ENCODE measurements at regions not wholly inside any gene's neighbourhood (a gene's known extent, or its start where the extent isn't known, plus 50 kb on each side); places are given as distances from the start of the nearest gene placed in this dataset.

DNA sequence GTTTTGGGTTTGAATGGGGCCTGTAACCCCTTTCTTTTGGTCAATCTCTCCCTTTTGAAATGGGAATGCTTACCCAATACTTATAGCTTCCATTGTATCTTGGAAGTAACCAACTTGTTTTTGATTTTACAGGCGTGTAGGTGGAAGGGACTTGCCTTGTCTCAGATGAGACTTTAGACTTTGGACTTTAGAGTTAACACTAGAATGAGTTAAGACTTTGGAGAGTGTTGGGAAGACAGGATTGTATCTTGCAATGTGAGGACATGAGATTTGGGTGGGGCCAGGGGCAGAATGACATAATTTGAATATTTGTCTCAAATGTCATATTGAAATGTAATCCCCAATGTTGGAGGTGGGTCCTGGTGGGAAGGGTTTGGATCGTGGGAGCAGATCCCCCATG, 1466.9 kb downstream of the LRRC4C start:
- TF ChIP-seq, protein P1, sequence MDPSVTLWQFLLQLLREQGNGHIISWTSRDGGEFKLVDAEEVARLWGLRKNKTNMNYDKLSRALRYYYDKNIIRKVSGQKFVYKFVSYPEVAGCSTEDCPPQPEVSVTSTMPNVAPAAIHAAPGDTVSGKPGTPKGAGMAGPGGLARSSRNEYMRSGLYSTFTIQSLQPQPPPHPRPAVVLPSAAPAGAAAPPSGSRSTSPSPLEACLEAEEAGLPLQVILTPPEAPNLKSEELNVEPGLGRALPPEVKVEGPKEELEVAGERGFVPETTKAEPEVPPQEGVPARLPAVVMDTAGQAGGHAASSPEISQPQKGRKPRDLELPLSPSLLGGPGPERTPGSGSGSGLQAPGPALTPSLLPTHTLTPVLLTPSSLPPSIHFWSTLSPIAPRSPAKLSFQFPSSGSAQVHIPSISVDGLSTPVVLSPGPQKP (IDR thresholded peaks at IDR 0.05; ENCODE audit: low read depth, low read length) = no peak
- no peak for TF ChIP-seq SP1 (IDR thresholded peaks at IDR 0.05; ENCODE audit: low read depth, low read length)
- TF ChIP-seq, protein P2, sequence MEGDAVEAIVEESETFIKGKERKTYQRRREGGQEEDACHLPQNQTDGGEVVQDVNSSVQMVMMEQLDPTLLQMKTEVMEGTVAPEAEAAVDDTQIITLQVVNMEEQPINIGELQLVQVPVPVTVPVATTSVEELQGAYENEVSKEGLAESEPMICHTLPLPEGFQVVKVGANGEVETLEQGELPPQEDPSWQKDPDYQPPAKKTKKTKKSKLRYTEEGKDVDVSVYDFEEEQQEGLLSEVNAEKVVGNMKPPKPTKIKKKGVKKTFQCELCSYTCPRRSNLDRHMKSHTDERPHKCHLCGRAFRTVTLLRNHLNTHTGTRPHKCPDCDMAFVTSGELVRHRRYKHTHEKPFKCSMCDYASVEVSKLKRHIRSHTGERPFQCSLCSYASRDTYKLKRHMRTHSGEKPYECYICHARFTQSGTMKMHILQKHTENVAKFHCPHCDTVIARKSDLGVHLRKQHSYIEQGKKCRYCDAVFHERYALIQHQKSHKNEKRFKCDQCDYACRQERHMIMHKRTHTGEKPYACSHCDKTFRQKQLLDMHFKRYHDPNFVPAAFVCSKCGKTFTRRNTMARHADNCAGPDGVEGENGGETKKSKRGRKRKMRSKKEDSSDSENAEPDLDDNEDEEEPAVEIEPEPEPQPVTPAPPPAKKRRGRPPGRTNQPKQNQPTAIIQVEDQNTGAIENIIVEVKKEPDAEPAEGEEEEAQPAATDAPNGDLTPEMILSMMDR (IDR thresholded peaks at IDR 0.05 in 2 of 3, conservative IDR thresholded peaks at IDR 0.05 in 1 of 3; ENCODE audit: control insufficient read depth in 2 of 3, extremely low read depth in 1 of 3, insufficient read depth in 1 of 3, low read depth in 3 of 3, low read length in 3 of 3) = no peak
- TF ChIP-seq ZZZ3 (IDR thresholded peaks at IDR 0.05; ENCODE audit: control insufficient read depth, insufficient read length, low read depth) = no peak
- no peak for TF ChIP-seq POLR2A (IDR thresholded peaks at IDR 0.05; ENCODE audit: low read depth, low read length)
- no peak for TF ChIP-seq FOXK2 (IDR thresholded peaks at IDR 0.05)
- TF ChIP-seq RFX5 (IDR thresholded peaks at IDR 0.05; ENCODE audit: low read depth, low read length) = no peak
- TF ChIP-seq ZNF207 (IDR thresholded peaks at IDR 0.05; ENCODE audit: borderline replicate concordance) = no peak
- TF ChIP-seq BHLHE40 (IDR thresholded peaks at IDR 0.05; ENCODE audit: borderline replicate concordance in 1 of 2, low read depth in 2 of 2, low read length in 1 of 2) = no peak
- TF ChIP-seq, protein P3, sequence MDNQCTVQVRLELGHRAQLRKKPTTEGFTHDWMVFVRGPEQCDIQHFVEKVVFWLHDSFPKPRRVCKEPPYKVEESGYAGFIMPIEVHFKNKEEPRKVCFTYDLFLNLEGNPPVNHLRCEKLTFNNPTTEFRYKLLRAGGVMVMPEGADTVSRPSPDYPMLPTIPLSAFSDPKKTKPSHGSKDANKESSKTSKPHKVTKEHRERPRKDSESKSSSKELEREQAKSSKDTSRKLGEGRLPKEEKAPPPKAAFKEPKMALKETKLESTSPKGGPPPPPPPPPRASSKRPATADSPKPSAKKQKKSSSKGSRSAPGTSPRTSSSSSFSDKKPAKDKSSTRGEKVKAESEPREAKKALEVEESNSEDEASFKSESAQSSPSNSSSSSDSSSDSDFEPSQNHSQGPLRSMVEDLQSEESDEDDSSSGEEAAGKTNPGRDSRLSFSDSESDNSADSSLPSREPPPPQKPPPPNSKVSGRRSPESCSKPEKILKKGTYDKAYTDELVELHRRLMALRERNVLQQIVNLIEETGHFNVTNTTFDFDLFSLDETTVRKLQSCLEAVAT (IDR thresholded peaks at IDR 0.05) = no peak
- no peak for TF ChIP-seq RCOR1 (conservative IDR thresholded peaks at IDR 0.05; ENCODE audit: low read depth, low read length)
- TF ChIP-seq MXI1 (IDR thresholded peaks at IDR 0.05; ENCODE audit: low read depth, low read length) = no peak
- no peak for TF ChIP-seq EZH2 (IDR thresholded peaks at IDR 0.05; ENCODE audit: borderline replicate concordance, control insufficient read depth, low read depth, low read length)
- TF ChIP-seq RAD21 (IDR thresholded peaks at IDR 0.05; ENCODE audit: insufficient read depth, low read depth, low read length) = no peak
